Breast epithelium (tissue), 3 donors: ENCODE measurements at regions not wholly inside any gene's neighbourhood (a gene's known extent, or its start where the extent isn't known, plus 50 kb on each side); places are given as distances from the start of the nearest gene placed in this dataset.

Source experiments
- CTCF ChIP-seq, 3 donors: fragments of 450-650 bp; IDR thresholded peaks; one replicate each; pipeline ENCODE4 v1.5.1; 2016 to 2017; ENCODE audit warnings: antibody characterized with exemption in 3 of 3, mild to moderate bottlenecking in 3 of 3, moderate library complexity in 3 of 3
- POLR2A ChIP-seq: fragments of 450-650 bp; IDR thresholded peaks from one replicate; pipeline ENCODE4 v1.6.1; 2016; ENCODE audit warnings: antibody characterized with exemption, mild to moderate bottlenecking, moderate library complexity

DNA sequence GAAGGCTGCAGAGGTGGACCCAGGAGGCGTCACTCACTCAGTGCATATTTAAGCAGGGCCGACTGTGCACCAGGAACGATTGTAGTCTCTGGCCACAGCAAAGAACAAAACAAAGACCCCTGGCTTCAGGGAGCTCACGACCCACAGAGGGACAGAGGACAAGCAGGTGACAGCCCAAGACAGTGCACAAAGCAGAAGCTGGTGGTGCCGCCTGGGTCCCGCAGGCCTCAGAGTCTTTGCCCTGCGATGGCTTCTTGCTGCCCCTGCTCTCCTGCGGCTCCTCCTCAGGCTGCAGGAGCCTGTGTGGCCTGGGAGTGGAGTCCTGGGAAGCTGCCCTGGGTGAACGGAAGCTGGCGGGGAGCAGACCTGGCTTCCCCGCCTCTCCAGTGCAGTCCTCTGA, 300.0 kb downstream of the PREX1 start:
- TF ChIP-seq CTCF (IDR thresholded peaks at IDR 0.05) (no peak), POLR2A (no peak)
